Mucosa of rectum (tissue), 2 donors: ENCODE measurements at regions not wholly inside any gene's neighbourhood (a gene's known extent, or its start where the extent isn't known, plus 50 kb on each side); places are given as distances from the start of the nearest gene placed in this dataset.

ENCODE experiments used
- H3K27ac ChIP-seq, 2 donors: one replicate each; pipeline ENCODE4 v1.7.0; 2013; ENCODE audit warnings: inconsistent platforms in 2 of 2, low read depth in 2 of 2, low read length in 2 of 2
- H3K27me3 ChIP-seq, 2 donors: one replicate each; pipeline ENCODE4 v1.7.0; 2013; ENCODE audit warnings: low read length in 2 of 2; ENCODE audit not compliant: control insufficient read depth in 2 of 2, insufficient read depth in 2 of 2
- H3K36me3 ChIP-seq, 2 donors: one replicate each; pipeline ENCODE4 v1.7.0; 2013; ENCODE audit warnings: low read length in 2 of 2; ENCODE audit not compliant: control insufficient read depth in 2 of 2, insufficient read depth in 2 of 2
- H3K4me1 ChIP-seq, 2 donors: one replicate each; pipeline ENCODE4 v1.7.0; 2013; ENCODE audit warnings: low read length in 2 of 2, mild to moderate bottlenecking in 1 of 2; ENCODE audit not compliant: control insufficient read depth in 2 of 2, insufficient read depth in 2 of 2
- H3K4me3 ChIP-seq, 2 donors: one replicate each; pipeline ENCODE4 v1.7.0; 2013; ENCODE audit warnings: low read length in 2 of 2
- H3K9ac ChIP-seq, 2 donors: one replicate each; pipeline ENCODE4 v1.7.0; 2013; ENCODE audit warnings: low read length in 2 of 2, low read depth in 1 of 2, mild to moderate bottlenecking in 1 of 2
- H3K9me3 ChIP-seq, 2 donors: one replicate each; pipeline ENCODE4 v1.7.0; 2013; ENCODE audit warnings: low read length in 2 of 2; ENCODE audit not compliant: control insufficient read depth in 2 of 2
- donor health status: healthy.
- donor health status: Normal muscosa, but diverticular disease.

DNA sequence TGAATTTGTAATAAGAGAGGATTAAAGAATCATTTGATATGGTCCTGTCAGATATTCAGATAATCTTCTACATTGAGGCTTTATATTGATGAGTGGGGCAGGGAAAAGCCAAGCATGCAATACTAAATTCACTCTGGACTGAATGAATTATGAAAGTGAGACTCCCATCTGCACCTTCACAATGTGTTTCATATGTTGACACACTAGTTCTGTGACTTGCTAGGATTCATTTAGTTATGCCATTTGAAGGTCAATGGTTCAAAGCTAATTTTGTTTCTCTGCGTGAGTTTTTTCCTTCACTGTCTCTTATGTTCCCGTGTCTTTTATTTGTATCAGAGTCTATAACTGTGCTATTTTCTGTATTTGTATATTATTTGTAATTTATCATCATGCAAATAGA is 1332.5 kb downstream of the KCNT2 start:
- Histone ChIP-seq H3K4me1 (no peaks in the 10 kb centered on the region), H3K9ac (no peak overlapping the region), H3K36me3 (no peaks in the 10 kb centered on the region), H3K27me3 (no peaks in the 10 kb centered on the region), H3K4me3 (no peak overlapping the region), H3K9me3 (no peaks in the 10 kb centered on the region), H3K27ac (no peak overlapping the region)

DNA sequence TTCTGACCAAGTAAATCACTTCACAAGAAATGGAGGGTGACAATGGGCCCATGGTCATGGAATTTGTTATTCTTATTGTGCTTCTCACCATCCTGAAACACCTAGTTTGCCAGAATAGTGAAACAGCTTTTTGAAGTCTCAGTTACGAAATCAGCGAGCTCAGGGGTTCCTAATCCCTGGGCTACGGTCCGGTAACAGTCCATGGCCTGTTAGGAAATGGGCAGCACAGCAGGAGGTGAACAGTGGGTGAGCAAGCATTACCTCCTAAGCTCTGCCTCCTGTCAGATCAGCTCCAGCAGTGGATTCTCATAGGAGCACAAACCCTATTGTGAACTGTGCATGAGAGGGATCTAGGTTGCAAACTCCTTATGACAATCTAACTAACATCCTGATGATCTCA is 1356.3 kb downstream of the KCNT2 start:
- Histone ChIP-seq H3K36me3 (no peaks in the 10 kb centered on the region), H3K4me3 (no peak overlapping the region), H3K9ac (no peak overlapping the region), H3K9me3 (no peaks in the 10 kb centered on the region), H3K4me1 (no peaks in the 10 kb centered on the region), H3K27ac (no peak overlapping the region), H3K27me3 (no peaks in the 10 kb centered on the region)

- Histone ChIP-seq H3K36me3 (no peaks in the 10 kb centered on the region), H3K4me3 (no peak overlapping the region), H3K27ac (no peak overlapping the region), H3K9me3 (no peaks in the 10 kb centered on the region), H3K9ac (no peak overlapping the region), H3K4me1 (no peaks in the 10 kb centered on the region), H3K27me3 (no peaks in the 10 kb centered on the region)
Measured at GRCh38 chr1:195243492-195243891, 1364.7 kb downstream of the KCNT2 start.

GRCh38 chr1:195241066-195241465 is 1367.2 kb downstream of the KCNT2 start:
- Histone ChIP-seq H3K27me3 (no peaks in the 10 kb centered on the region), H3K36me3 (no peaks in the 10 kb centered on the region), H3K4me3 (no peak overlapping the region), H3K4me1 (no peaks in the 10 kb centered on the region), H3K9me3 (no peaks in the 10 kb centered on the region), H3K27ac (no peak overlapping the region), H3K9ac (no peak overlapping the region)

DNA sequence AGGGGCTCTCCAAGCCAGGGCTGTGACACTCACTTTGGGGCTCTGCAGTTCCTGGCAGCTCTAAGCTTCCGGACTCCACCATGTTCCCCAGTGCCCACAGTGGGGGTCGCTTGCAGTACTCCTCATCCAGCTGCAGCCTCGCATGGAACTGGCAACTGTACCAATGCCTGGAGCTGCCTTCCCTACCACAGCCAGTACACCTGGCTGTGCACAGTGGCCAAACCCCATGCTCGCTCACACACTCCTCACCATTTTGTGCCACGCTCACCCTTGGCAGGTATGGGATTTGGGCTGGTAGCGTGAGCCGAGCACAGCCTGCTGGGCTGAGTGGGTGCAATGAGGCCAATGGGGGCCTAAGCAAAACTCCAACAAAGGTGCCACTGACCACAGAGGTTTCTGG is 1369.9 kb downstream of the KCNT2 start:
- Histone ChIP-seq H3K9me3 (no peaks in the 10 kb centered on the region), H3K36me3 (no peaks in the 10 kb centered on the region), H3K9ac (no peak overlapping the region), H3K4me3 (no peak overlapping the region), H3K4me1 (no peaks in the 10 kb centered on the region), H3K27me3 (no peaks in the 10 kb centered on the region), H3K27ac (no peak overlapping the region)

- H3K36me3 ChIP-seq = no peaks in the 10 kb centered on the region
- H3K9me3 ChIP-seq = no peaks in the 10 kb centered on the region
- no peak overlapping the region for H3K27ac ChIP-seq
- no peak overlapping the region for H3K4me3 ChIP-seq
- no peaks in the 10 kb centered on the region for H3K27me3 ChIP-seq
- no peak overlapping the region for H3K9ac ChIP-seq
- no peaks in the 10 kb centered on the region for H3K4me1 ChIP-seq
Measured at GRCh38 chr1:195236991-195237889, 1371.0 kb downstream of the KCNT2 start.

DNA sequence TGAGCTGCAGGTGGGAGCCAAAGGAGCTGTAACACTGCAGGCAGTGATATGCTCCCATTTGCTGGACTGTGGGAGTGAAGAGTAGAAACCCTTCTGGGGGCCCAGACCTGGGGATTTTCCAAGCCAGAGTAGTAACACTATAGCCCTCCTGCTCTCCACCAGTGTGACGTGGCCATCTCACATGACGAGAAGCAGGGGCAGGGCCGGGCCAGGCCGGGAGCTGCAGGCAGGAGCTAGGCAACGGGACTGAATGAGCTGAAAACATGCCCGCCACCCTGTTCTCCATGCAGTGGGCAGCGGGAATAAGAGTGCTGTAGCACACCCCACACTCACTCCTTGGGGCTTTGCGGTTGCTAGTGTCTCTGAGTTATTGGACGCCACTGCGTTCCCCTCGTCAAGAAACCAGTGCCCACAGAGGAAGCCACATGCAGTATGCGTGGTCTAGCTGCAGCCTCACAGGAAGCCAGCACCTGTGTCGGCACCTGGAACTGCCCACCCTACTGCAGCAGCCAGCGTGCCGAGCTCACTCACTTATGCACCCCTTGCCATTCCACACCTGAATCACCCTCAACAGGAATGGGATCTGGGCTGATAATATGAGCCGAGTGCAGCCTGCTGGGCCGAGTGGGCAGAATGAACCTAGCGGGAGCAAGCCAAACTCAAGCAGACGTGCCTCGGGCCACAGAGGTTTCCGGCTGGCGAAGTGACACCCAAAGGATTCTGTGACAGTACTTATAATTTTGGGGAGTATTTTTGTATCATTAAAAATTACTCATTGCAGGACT is 1389.6 kb downstream of the KCNT2 start:
- H3K9ac ChIP-seq = no peak overlapping the region
- H3K27me3 ChIP-seq = no peaks in the 10 kb centered on the region
- H3K4me3 ChIP-seq = no peak overlapping the region
- H3K36me3 ChIP-seq = no peaks in the 10 kb centered on the region
- H3K9me3 ChIP-seq = no peaks in the 10 kb centered on the region
- H3K4me1 ChIP-seq = no peaks in the 10 kb centered on the region
- no peak overlapping the region for H3K27ac ChIP-seq

DNA sequence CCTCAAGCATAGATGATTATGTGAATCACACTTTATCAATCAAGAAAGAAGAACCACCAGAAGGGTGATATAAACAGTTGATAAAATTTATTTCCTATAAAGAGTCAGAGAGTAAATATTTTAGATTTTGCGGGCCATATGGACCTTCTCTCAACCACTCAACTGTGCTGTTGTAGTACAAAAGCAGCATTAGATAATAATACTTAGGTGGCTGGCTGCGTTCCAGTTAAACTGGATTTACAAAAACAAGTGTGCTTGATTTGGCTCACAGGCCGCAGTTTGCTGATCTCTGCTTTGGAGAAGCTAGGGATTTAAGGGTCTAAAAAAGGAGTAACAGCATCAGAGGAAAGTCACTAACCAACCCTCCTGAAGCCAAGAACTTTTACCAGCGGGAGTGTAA is 1406.0 kb downstream of the KCNT2 start:
- H3K27me3 ChIP-seq = no peaks in the 10 kb centered on the region
- H3K9me3 ChIP-seq = no peaks in the 10 kb centered on the region
- H3K4me1 ChIP-seq = no peaks in the 10 kb centered on the region
- H3K4me3 ChIP-seq = no peak overlapping the region
- no peak overlapping the region for H3K9ac ChIP-seq
- no peak overlapping the region for H3K27ac ChIP-seq
- H3K36me3 ChIP-seq = no peaks in the 10 kb centered on the region

DNA sequence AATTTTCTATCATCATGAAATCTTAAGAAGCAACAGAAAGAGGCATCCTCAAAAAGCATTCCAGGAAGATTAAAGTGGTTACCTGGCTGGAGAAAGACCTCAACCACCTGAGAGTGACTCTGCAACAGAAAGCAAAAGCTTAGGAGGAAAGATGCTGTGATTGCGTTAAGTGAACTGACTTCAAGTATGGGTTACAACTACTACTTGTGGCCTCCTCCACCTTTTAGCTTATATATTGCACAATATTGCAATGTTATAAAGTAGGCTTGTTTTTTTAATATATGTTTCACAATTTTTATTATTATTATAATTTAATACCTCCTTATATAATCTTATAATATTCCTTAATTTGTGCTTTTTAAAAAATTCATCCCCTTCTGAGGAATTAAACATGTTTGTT is 1407.5 kb downstream of the KCNT2 start:
- Histone ChIP-seq H3K27ac (no peak overlapping the region), H3K9me3 (no peaks in the 10 kb centered on the region), H3K4me1 (no peaks in the 10 kb centered on the region), H3K27me3 (no peaks in the 10 kb centered on the region), H3K4me3 (no peak overlapping the region), H3K36me3 (no peaks in the 10 kb centered on the region), H3K9ac (no peak overlapping the region)

DNA sequence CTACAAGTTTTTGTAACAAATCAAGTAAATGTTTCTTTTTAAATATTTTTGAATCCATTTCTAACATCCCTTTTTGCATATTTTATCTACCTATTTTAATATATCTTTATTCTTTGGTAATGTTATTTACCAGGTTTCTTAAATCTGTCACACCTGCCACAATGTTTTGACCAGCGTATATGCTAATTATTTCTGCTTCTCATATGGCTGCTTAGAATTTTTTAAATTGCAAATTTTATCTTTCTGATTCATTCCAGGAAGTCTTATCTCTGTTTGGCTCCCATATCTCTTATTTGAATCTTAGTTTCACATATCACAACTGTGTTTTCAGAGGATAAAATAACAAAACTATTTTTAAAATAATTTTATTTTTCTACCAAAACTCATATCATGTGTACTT is 1411.1 kb downstream of the KCNT2 start:
- Histone ChIP-seq H3K36me3 (no peaks in the 10 kb centered on the region), H3K4me3 (no peak overlapping the region), H3K27me3 (no peaks in the 10 kb centered on the region), H3K4me1 (no peaks in the 10 kb centered on the region), H3K9ac (no peak overlapping the region), H3K9me3 (no peaks in the 10 kb centered on the region), H3K27ac (no peak overlapping the region)
